SK-N-SH (cell line): ENCODE measurements at regions not wholly inside any gene's neighbourhood (a gene's known extent, or its start where the extent isn't known, plus 50 kb on each side); places are given as distances from the start of the nearest gene placed in this dataset.

Experiments used
- EP300 ChIP-seq, 2 experiments: IDR thresholded peaks; 2 replicates each; pipeline versions ENCODE4 v1.4.0 to v1.6.1; 2012; ENCODE audit warnings: borderline replicate concordance in 1 of 2, low read depth in 1 of 2, low read length in 1 of 2
- FOXM1 ChIP-seq: IDR thresholded peaks from 2 replicates; pipeline ENCODE4 v1.4.0; 2012; ENCODE audit warnings: low read depth, mild to moderate bottlenecking
- MXI1 ChIP-seq: IDR thresholded peaks from 2 replicates; pipeline ENCODE4 v1.6.1; 2012; ENCODE audit warnings: mild to moderate bottlenecking, low read depth, low read length, improper control_type of control experiment
- RCOR1 ChIP-seq: fragments of 150-350 bp; IDR thresholded peaks from 2 replicates; pipeline ENCODE4 v1.6.1; 2017; ENCODE audit warnings: antibody characterized with exemption, low read length
- RFX5 ChIP-seq: IDR thresholded peaks from 2 replicates; pipeline ENCODE4 v1.6.1; 2012; ENCODE audit warnings: mild to moderate bottlenecking, improper control_type of control experiment, low read length
- TF ChIP-seq, protein P1 (sequence below): IDR thresholded peaks from 2 replicates; pipeline ENCODE4 v1.4.0; 2012; ENCODE audit warnings: low read depth
- TF ChIP-seq, protein P2 (sequence below): IDR thresholded peaks from 2 replicates; pipeline ENCODE4; 2012
- TF ChIP-seq, protein P3 (sequence below): fragments of 200-600 bp; sonication (generic); IDR thresholded peaks from 2 replicates; pipeline ENCODE4 v1.6.1; 2017; ENCODE audit warnings: antibody characterized with exemption, mild to moderate bottlenecking, moderate library complexity

DNA sequence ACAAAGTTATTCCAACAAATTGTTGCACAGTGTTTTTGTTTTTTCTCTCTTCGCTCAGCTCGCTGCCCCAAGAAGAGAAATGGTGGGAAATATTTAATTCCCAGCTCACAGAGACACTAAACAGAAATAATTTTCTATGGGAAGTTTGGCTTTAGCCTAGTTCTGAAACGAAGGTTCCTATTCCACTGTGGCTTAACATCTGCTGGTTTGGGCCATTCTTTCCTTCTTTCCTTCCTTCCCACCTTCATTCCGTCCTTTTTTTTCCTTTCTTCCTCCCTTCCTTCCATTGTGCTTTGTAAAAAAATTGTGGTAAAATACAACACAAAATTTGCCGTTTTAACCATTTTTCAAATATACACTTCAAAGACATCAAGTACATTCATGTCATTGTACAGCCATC is 393.5 kb upstream of the SOX9 start:
- TF ChIP-seq EP300 (IDR thresholded peaks at IDR 0.05; ENCODE audit: borderline replicate concordance in 1 of 2, low read depth in 1 of 2, low read length in 1 of 2) (no peak), MXI1 (no peak), FOXM1 (no peak), RFX5 (no peak), RCOR1 (no peak)
- TF ChIP-seq, protein P1, sequence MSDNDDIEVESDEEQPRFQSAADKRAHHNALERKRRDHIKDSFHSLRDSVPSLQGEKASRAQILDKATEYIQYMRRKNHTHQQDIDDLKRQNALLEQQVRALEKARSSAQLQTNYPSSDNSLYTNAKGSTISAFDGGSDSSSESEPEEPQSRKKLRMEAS: no peak
- TF ChIP-seq, protein P2, sequence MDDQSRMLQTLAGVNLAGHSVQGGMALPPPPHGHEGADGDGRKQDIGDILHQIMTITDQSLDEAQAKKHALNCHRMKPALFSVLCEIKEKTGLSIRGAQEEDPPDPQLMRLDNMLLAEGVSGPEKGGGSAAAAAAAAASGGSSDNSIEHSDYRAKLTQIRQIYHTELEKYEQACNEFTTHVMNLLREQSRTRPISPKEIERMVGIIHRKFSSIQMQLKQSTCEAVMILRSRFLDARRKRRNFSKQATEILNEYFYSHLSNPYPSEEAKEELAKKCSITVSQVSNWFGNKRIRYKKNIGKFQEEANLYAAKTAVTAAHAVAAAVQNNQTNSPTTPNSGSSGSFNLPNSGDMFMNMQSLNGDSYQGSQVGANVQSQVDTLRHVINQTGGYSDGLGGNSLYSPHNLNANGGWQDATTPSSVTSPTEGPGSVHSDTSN: no peak
- TF ChIP-seq, protein P3, sequence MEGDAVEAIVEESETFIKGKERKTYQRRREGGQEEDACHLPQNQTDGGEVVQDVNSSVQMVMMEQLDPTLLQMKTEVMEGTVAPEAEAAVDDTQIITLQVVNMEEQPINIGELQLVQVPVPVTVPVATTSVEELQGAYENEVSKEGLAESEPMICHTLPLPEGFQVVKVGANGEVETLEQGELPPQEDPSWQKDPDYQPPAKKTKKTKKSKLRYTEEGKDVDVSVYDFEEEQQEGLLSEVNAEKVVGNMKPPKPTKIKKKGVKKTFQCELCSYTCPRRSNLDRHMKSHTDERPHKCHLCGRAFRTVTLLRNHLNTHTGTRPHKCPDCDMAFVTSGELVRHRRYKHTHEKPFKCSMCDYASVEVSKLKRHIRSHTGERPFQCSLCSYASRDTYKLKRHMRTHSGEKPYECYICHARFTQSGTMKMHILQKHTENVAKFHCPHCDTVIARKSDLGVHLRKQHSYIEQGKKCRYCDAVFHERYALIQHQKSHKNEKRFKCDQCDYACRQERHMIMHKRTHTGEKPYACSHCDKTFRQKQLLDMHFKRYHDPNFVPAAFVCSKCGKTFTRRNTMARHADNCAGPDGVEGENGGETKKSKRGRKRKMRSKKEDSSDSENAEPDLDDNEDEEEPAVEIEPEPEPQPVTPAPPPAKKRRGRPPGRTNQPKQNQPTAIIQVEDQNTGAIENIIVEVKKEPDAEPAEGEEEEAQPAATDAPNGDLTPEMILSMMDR: no peak
